ENCODE measurements at regions not wholly inside any gene's neighbourhood (a gene's known extent, or its start where the extent isn't known, plus 50 kb on each side); places are given as distances from the start of the nearest gene placed in this dataset.

DNA sequence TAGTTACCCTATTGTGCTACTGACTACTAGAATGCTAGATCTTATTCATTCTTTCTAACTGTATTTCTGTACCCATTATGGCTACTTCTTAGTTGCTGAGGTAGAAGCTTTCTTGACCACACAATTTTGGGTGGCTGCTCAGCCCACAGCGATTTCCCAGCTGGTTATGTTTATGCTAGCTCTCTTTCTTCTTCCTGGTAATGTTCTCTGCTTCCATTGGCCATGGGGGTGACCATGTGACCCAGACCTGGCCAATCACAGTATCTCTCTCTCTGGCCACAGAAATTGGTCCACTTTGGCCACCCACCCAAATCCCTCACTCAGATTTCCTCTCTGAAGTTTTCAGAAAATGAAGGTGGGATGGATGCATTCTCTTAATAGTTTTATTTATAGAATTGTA is 427.9 kb upstream of the CLINT1 start:
- TF ChIP-seq CTCF (IDR thresholded peaks at IDR 0.05) (no peak), POLR2A (IDR thresholded peaks at IDR 0.05) (no peak)

Data from Peyer's patch (tissue), 4 donors.